Epithelial cell of prostate (primary cell): ENCODE measurements at regions not wholly inside any gene's neighbourhood (a gene's known extent, or its start where the extent isn't known, plus 50 kb on each side); places are given as distances from the start of the nearest gene placed in this dataset.

Experiments used
- DNase-seq: peaks from one replicate; pipeline ENCODE4 v3.0.0-alpha.2; 2011; ENCODE audit warnings: low read depth, low spot score
- H3K27ac ChIP-seq: fragments of 450-650 bp; 2 replicates; pipeline ENCODE4 v1.5.1; 2017; ENCODE audit warnings: mild to moderate bottlenecking

DNA sequence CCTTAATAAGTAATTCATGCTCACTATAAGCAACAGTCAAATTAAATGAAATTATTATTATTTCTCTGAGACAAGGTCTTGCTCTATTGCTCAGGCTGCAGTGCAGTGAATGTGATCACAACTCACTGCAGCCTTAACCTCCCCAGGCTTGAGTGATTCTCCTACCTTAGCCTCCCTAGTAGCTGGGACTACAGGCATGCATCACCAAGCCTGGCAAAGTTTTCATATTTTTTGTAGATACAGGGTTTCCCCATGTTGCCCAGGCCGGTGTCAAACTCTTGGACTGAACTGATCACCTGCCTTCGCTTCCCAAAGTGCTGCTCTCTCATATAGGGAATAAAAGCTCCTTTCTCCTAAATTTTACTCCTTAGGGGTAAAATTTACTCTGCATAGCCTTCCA is 74.9 kb upstream of the GAREM1 start:
- DNase-seq, result no peak
- no peak overlapping the region for H3K27ac ChIP-seq

DNA sequence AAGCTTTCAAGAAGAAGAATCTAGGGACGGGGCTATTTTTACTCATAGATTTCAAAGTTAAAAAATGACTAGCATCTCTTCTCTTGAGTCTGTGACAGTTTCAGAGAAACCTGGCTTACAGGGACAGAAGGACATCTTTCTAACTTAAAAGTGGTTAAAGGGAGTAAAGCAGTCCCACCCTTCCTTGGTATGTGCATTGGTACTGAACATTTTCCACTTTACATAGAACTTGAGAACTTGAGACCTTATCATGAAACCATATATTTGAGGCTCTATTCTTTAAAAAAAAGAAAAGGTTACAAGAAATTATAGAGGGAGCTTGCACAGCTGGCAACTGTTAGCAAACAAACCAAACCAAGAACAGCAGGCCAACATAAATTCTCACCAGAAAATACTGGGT is 73.4 kb upstream of the GAREM1 start:
- no peak for DNase-seq
- no peak overlapping the region for H3K27ac ChIP-seq

DNA sequence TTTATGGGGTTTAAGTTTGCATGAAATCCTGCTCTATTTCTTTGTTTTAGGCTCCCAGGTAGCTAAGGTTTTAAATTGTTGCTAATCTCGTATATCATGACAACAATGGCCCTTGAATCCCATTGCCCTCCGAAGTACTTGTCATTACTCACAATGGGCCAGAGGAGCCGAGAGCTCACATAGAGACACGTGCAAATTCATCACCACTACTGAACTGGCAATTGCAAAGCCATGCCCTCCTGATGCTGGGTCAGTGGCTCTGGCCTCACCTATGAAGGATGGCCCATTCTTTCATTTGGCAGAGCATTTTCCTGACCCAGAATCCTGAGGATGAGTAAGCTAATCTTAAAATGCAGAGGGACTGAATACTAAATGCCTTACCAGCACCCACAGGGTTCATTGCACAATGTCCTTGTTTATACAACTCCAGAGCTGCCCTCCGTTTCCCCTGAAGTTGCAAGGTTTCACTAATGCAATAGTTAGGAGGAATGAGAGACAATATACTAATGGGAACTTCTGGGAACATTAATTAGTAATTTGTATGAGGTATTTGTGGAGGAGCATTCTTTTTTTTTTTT is 71.6 kb upstream of the GAREM1 start:
- DNase-seq, result no peak

DNA sequence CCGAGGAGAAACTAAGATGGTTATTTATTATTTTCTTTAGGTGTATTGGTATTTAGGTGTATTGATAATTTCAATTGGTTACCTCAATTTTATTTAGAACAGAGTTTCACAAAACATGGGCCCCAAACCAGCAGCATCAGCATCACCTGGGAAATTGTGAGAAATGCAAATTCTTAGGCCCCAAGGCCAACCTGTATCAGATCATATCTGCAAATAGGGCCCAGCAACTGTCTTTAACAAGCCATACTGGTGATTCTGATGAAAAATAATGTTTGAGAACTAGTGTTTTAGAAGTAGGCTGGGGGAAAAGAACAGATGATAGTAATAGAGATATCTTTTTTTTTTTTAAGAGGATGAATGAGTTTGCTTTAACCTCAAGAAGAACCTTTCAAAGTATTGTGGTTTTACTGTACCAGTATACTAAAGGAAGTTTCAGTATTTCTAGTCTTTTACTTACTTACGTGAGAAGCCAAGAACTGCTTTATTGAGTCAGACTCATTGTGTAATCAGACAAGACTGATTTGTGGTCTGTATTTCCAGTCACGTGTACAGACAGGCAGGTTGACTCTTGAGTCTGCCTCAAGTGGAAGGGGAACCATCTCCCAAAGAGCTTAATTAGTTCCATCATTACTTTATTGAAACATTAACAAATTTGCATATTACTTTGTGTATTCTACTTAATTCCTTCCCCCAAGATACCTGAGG is 60.4 kb upstream of the GAREM1 start:
- peak overlapping the region; percentile 78 for H3K27ac ChIP-seq
- peak; percentile 92 for DNase-seq

More for the DNA sequence above, 71.6 kb upstream of the GAREM1 start:
- H3K27ac ChIP-seq, result no peak overlapping the region

DNA sequence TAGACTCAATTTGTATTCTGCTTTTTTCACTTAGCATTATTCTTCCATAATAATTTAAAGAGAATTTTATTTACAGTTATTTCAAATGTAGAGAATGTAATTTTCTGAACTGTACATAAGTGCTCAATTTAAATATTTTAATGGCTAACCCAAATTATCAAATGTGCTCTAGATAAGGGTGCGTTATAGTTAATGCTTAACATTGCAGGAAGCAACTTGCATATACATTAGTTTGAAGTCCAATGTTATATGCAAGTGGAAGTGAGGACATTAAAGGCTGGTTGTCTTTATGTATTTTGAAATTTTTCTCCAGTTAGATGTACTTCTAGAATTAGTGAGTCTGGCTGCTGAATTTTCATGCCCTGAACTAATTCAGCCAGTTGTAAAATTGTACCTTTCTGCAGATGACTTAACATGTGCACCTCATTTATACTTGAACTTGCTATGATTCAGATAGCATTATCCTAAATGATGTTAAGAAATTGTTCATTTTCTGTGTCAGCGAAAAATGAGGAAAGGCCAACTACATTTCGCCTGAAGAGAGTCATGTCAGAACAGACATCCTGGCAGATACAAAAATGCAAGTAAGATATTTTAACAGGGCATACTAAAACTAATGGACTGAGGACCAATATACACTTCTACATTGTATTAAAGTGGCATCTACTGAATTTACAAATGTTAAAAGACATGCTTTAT is 59.2 kb upstream of the GAREM1 start:
- no peak for DNase-seq
- H3K27ac ChIP-seq, result peak overlapping the region; percentile 78

DNA sequence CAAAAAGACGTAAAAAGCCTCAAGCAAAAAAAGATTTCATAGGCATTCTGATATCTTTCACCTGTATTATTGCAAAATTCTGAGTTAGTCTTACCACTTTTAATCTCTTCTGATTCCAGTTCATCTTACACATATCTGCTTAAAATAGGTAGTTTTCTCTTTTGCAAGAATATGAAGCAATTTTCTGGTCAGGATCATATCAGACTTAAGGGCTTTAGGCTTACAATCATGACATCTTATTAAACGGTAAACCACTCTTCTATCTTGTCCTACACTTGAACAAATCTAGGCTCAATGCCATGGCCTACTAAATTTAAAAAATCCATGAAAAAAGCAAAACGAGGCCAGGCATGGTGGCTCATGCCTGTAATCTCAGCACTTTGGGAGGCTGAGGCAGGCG is 50.1 kb upstream of the GAREM1 start:
- DNase-seq, result no peak

More for the DNA sequence above, 50.1 kb upstream of the GAREM1 start:
- H3K27ac ChIP-seq, result no peak overlapping the region
